ENCODE measurements at regions not wholly inside any gene's neighbourhood (a gene's known extent, or its start where the extent isn't known, plus 50 kb on each side); places are given as distances from the start of the nearest gene placed in this dataset.
"Not testable (repeated sequence)": the region's sequence is repeated elsewhere in the genome, so short reads cannot be mapped to it uniquely, and the experiment has no call there.

DNA sequence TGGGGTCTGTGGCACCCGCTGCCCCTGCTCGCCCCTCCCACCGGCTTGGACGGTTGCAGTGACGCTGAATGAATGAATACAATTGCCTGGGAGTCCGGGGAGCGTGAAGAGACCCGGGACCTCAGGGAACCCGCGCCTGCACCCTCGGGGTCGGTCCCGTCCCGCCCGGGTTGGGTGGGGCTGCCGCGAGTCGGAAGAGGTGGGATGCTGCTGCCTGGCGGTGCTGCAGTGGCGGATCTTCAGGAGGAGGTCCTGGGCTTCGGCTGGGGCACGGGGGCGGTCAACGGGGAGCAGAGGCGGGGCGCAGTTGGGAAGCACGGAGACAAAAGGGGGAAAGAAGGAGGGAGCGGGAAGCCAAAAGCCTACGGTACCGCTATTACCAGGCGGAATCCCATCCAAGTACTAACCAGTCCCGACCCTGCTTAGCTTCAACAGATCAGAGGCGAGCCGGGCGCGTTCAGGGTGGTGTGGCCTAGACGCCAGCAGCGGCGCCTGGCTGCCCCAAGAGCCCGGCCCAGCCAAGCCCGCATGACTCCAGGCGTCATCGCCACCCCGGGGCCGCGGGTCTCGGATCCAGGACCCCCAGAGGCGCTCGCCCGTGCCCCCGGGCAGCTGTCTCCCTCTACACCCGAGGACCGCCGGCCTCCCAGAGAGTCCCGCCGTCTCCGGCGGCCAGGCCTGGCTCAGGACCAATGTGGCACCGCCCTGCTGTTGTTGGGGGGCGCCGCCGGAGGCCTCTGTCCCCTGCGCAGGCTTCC is 1612.3 kb downstream of the SPATA31A7 start:
- not testable (repeated sequence) for TF ChIP-seq POLR2A (IDR thresholded peaks at IDR 0.05)
- TF ChIP-seq, protein P1, sequence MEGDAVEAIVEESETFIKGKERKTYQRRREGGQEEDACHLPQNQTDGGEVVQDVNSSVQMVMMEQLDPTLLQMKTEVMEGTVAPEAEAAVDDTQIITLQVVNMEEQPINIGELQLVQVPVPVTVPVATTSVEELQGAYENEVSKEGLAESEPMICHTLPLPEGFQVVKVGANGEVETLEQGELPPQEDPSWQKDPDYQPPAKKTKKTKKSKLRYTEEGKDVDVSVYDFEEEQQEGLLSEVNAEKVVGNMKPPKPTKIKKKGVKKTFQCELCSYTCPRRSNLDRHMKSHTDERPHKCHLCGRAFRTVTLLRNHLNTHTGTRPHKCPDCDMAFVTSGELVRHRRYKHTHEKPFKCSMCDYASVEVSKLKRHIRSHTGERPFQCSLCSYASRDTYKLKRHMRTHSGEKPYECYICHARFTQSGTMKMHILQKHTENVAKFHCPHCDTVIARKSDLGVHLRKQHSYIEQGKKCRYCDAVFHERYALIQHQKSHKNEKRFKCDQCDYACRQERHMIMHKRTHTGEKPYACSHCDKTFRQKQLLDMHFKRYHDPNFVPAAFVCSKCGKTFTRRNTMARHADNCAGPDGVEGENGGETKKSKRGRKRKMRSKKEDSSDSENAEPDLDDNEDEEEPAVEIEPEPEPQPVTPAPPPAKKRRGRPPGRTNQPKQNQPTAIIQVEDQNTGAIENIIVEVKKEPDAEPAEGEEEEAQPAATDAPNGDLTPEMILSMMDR (IDR thresholded peaks at IDR 0.05) = not testable (repeated sequence)

Measured in testis (tissue), 2 donors.